ENCODE measurements at regions not wholly inside any gene's neighbourhood (a gene's known extent, or its start where the extent isn't known, plus 50 kb on each side); places are given as distances from the start of the nearest gene placed in this dataset.

- 2% methylated on average over 6 of the region's 6 CpGs for WGBS (ENCODE audit: insufficient coverage, low coverage, missing lambda C conversion rate)
- FAIRE-seq = peak; percentile 23
- no peak for ATAC-seq
- intact Hi-C loops (cut with micrococcal nuclease) (no loop called here), in situ Hi-C loops (cut with MboI) (no loop called here)
- no peaks in the 10 kb centered on the region for H3K27me3 ChIP-seq (ENCODE audit: control insufficient read depth in 2 of 2, insufficient read depth in 2 of 2, low read length in 2 of 2)
- ChIA-PET CTCF (ENCODE audit: low intra/inter-chr PET ratio) (no interaction called here), POLR2A (no interaction called here)
- no peak overlapping the region for H3K4me3 ChIP-seq
- H3K9ac ChIP-seq (ENCODE audit: insufficient read depth in 1 of 2, low read depth in 2 of 2, low read length in 2 of 2) = no peak overlapping the region
- no peaks in the 10 kb centered on the region for H3K9me3 ChIP-seq (replicated peaks; ENCODE audit: control insufficient read depth, insufficient read depth, low read depth, low read length)
- no peak overlapping the region for H2AFZ ChIP-seq (ENCODE audit: low read depth, low read length)
- H3K9me1 ChIP-seq (ENCODE audit: control insufficient read depth, insufficient read depth, low read length) = no peaks in the 10 kb centered on the region
- H3K4me2 ChIP-seq (ENCODE audit: insufficient read depth, low read length) = no peak overlapping the region
- no peak overlapping the region for H3K27ac ChIP-seq (ENCODE audit: extremely low read depth, low read depth, low read length)
- TF ChIP-seq ZNF512 (tag; IDR thresholded peaks at IDR 0.05) (no peak), THRB (CRISPR knock-in tag; conservative IDR thresholded peaks at IDR 0.05) (no peak), POLR2AphosphoS5 (IDR thresholded peaks at IDR 0.05; ENCODE audit: control insufficient read depth, insufficient read depth, low read depth, low read length) (no peak), MCM5 (IDR thresholded peaks at IDR 0.05; ENCODE audit: low read depth) (no peak), E2F8 (IDR thresholded peaks at IDR 0.05; ENCODE audit: low read depth, partially characterized antibody) (no peak), ZNF75A (CRISPR knock-in tag; IDR thresholded peaks at IDR 0.05) (no peak), SNAPC5 (CRISPR knock-in tag; IDR thresholded peaks at IDR 0.05) (no peak), EGR1 (conservative IDR thresholded peaks at IDR 0.05) (peak; percentile 36; the same call in 1 of the 2 replicates)
- no peaks in the 10 kb centered on the region for H3K36me3 ChIP-seq (ENCODE audit: control insufficient read depth, insufficient read depth, low read length)
- no TSS peak for BruUV-seq (replicated peaks)
- no peaks in the 10 kb centered on the region for H4K20me1 ChIP-seq (replicated peaks; ENCODE audit: control insufficient read depth, insufficient read depth, low read length)
- H3K79me2 ChIP-seq (ENCODE audit: control insufficient read depth, insufficient read depth, low read length) = no peaks in the 10 kb centered on the region
- peaks cover 2 to 5% of the 10 kb centered on the region in 2 experiments; a peak in 1 of 5 replicates for H3K4me1 ChIP-seq (replicated peaks in 1 of 2; ENCODE audit: control insufficient read depth in 2 of 2, insufficient read depth in 2 of 2, low read length in 2 of 2)
- DNase-seq (ENCODE audit: extremely low read depth in 1 of 4, low spot score in 3 of 4) = no peak
Observed at GRCh38 chr5:17070647-17071046, 134.6 kb upstream of the MYO10 start.
